ENCODE measurements at regions not wholly inside any gene's neighbourhood (a gene's known extent, or its start where the extent isn't known, plus 50 kb on each side); places are given as distances from the start of the nearest gene placed in this dataset.

DNA sequence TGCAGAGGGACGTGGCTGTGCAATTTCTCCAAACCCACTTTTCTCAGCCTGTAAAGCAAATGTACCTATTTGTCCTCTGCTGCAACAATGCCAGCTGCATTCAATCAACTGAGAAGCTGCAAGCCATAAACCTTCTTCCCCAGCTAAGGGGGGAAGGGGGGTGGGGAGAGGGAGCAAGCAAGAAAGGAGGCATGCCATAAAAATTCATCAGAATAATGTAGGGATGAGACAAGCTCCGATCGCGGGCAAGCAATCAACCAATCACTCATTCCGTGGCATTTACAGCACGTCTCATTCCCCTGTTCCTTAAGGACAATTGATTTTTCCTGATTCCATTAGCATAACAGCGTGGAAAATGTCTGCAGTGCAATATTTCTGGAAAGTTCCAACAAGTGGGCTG lies 144.8 kb downstream of the DMRTA2 start:
- Histone ChIP-seq H3K36me3 (no peaks in the 10 kb centered on the region), H3K27ac (no peak overlapping the region), H3K9me3 (ENCODE audit: severe bottlenecking) (no peaks in the 10 kb centered on the region), H3K27me3 (ENCODE audit: insufficient read depth, low read depth, severe bottlenecking) (no peaks in the 10 kb centered on the region), H3K4me3 (ENCODE audit: low read depth, low read length) (no peak overlapping the region)
- TF ChIP-seq CTCF (IDR thresholded peaks at IDR 0.05; ENCODE audit: low read depth, low read length) = no peak
- peak; percentile 54 for DNase-seq

DNA sequence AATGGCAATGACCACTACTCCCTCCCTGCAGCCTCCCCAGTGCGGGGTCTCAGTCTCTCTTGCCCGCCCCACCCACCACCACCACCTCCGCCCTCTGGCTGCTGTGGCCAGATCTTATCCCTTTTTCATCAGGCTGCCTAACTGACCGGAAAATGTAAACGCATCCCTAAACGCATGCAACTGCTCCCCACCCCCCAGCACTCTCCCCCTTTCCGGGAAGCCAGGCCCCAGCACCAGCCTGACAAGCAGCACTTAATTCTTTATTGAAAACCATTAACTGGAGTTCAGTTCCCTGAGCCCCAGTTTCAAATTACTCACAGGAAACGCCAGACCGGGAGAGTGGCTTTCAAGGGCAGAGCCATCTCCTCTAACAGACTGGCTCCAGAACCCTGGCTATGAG lies 147.7 kb downstream of the DMRTA2 start:
- TF ChIP-seq CTCF (IDR thresholded peaks at IDR 0.05; ENCODE audit: low read depth, low read length) = no peak
- Histone ChIP-seq H3K4me3 (ENCODE audit: low read depth, low read length) (no peak overlapping the region), H3K27me3 (ENCODE audit: insufficient read depth, low read depth, severe bottlenecking) (no peaks in the 10 kb centered on the region), H3K27ac (no peak overlapping the region), H3K9me3 (ENCODE audit: severe bottlenecking) (no peaks in the 10 kb centered on the region), H3K36me3 (no peaks in the 10 kb centered on the region)
- peak; percentile 38 for DNase-seq

DNA sequence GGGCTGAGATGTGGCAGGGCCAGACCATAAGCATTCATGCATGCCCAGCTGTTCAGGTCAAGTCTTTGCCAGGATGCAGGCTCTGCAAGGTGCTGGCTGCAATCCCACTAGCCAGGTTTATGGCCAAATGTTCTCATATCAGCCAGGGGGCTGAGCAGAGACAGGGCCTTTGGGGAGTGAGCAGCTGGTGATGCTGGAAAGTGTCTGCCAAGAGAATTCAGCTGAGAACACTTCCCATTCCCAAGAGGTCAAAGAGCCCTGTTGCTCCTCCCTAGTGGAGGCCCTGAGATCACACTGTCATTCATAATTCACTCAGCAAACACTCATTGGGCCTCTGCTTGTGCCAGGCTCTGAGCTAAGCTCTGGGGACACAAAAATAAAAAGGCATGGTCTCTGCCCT lies 150.3 kb downstream of the DMRTA2 start:
- TF ChIP-seq CTCF (IDR thresholded peaks at IDR 0.05; ENCODE audit: low read depth, low read length) = no peak
- no peak overlapping the region for H3K27ac ChIP-seq
- H3K9me3 ChIP-seq (ENCODE audit: severe bottlenecking) = no peaks in the 10 kb centered on the region
- no peak for DNase-seq
- no peak overlapping the region for H3K4me3 ChIP-seq (ENCODE audit: low read depth, low read length)
- no peaks in the 10 kb centered on the region for H3K36me3 ChIP-seq
- H3K27me3 ChIP-seq (ENCODE audit: insufficient read depth, low read depth, severe bottlenecking) = no peaks in the 10 kb centered on the region

DNA sequence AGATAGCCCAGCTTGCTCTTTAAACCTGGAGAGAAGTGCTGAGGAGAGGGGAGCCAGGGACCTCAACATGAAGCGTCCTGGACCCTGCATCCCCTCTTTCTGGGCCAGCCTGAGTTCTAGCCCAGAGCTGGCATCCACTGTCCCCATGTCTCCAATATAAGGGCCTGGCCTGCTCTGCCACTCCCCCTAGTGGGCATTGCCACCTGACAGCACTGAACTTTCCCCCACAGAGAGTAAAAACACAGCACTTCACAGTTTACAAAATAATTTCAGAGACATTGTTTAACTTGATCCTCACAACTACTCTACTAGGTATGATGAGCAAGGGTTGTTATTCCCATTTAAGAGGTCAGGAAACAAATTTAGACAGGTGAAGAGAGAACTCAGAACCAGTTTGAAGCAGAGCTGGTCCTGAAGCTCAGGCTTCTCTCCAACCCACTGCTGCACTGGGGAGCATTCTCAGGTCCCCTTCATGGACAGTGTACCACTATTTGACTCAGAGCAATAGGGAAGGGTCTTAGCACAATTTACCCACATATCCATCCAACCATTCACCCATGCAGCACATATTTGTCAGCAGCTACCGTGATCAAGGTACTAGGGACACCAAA lies 151.2 kb downstream of the DMRTA2 start:
- peak; percentile 84 for TF ChIP-seq CTCF (IDR thresholded peaks at IDR 0.05; ENCODE audit: low read depth, low read length)
- H3K27ac ChIP-seq = no peak overlapping the region

DNA sequence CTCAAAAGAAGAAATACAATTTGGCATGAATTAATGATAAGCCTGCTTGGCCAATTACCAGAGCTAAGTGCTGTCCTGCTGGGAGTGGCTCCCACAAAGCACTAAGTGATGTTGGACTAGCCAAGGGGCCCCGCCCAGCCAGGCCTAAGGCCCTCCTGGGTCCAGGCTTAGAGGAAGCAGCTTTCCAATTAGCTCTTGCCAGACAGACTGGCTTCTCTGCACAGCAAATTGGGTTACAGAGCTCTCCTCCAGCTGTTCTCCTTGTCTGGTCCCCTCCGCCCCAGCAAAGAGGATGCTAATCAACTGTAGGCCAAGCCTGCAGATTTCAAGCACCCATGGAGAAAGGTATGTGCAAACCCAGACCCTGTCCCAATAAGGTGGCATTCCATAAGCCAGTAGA lies 151.9 kb downstream of the DMRTA2 start:
- H3K9me3 ChIP-seq (ENCODE audit: severe bottlenecking) = no peaks in the 10 kb centered on the region
- DNase-seq = peak; percentile 34

More for the DNA sequence above, 151.2 kb downstream of the DMRTA2 start:
- peak; percentile 75 for DNase-seq
- H3K27me3 ChIP-seq (ENCODE audit: insufficient read depth, low read depth, severe bottlenecking) = no peaks in the 10 kb centered on the region
- no peaks in the 10 kb centered on the region for H3K9me3 ChIP-seq (ENCODE audit: severe bottlenecking)
- no peaks in the 10 kb centered on the region for H3K36me3 ChIP-seq
- H3K4me3 ChIP-seq (ENCODE audit: low read depth, low read length) = no peak overlapping the region

More for the DNA sequence above, 151.9 kb downstream of the DMRTA2 start:
- no peaks in the 10 kb centered on the region for H3K27me3 ChIP-seq (ENCODE audit: insufficient read depth, low read depth, severe bottlenecking)
- no peak for TF ChIP-seq CTCF (IDR thresholded peaks at IDR 0.05; ENCODE audit: low read depth, low read length)
- H3K4me3 ChIP-seq (ENCODE audit: low read depth, low read length) = no peak overlapping the region
- no peaks in the 10 kb centered on the region for H3K36me3 ChIP-seq
- no peak overlapping the region for H3K27ac ChIP-seq
